H4 (cell line): ENCODE measurements at regions not wholly inside any gene's neighbourhood (a gene's known extent, or its start where the extent isn't known, plus 50 kb on each side); places are given as distances from the start of the nearest gene placed in this dataset.
"Not testable (repeated sequence)": the region's sequence is repeated elsewhere in the genome, so short reads cannot be mapped to it uniquely, and the experiment has no call there.

Source experiments
- DNase-seq: peaks from one replicate; pipeline ENCODE4 v3.0.0-alpha.2; 2015; ENCODE audit warnings: low spot score

DNA sequence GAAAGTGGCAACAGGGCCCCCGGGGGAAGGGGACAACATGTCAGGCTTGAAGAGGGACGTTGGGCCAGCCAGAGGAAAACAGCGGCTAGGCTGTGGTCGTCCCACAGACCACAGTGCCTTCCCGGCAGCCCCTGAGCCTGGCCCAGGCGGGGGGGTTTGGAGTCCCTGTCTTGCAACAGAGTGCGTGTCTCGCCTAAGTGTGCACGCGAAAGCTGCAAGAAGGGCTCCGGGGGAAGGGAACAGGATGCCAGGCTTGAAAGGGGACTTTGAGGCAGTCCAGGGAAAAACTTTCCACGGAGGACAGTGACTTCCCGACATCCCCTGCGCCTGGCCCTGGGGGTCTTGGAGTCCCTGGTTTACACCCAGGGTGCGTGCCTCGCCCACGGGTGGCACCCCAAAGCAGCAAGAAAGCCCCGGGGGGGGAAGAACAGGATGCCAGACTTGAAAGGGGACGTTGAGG lies 157.5 kb upstream of the ALG10B start:
- no peak for DNase-seq

DNA sequence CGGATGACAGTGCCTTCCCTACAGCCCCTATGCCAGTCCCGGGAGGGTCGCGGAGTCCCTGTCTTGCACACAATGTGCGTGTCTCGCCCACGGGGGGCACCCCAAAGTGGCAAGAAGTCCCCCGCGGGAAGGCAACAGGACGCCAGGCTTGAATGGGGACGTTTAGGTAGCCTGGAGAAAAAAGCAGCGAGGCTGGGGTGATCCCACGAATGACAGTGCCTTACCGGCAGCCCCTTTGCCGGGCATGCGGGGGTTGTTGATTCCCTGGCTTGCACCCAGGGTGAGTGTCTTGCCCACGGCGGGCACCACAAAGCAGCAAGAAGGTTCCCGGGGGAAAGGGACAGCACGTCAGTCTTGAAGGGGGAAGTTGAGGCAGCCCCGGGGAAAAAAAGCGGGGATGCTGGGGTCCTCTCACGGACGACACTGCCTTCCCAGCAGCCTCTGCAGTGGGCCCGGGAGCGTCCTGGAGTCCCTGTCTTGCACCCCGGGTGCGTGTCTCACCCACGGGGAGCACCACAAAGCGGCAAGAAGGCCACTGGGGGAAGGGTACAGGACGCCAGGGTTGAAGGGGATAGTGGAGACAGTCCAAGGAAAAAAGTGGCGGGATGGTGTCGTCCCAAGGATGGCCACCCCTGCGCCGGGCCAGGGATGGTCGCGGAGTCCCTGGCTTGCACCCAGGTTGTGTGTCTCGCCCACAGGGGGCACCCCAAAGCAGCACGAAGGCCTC lies 156.8 kb upstream of the ALG10B start:
- DNase-seq = no peak

DNA sequence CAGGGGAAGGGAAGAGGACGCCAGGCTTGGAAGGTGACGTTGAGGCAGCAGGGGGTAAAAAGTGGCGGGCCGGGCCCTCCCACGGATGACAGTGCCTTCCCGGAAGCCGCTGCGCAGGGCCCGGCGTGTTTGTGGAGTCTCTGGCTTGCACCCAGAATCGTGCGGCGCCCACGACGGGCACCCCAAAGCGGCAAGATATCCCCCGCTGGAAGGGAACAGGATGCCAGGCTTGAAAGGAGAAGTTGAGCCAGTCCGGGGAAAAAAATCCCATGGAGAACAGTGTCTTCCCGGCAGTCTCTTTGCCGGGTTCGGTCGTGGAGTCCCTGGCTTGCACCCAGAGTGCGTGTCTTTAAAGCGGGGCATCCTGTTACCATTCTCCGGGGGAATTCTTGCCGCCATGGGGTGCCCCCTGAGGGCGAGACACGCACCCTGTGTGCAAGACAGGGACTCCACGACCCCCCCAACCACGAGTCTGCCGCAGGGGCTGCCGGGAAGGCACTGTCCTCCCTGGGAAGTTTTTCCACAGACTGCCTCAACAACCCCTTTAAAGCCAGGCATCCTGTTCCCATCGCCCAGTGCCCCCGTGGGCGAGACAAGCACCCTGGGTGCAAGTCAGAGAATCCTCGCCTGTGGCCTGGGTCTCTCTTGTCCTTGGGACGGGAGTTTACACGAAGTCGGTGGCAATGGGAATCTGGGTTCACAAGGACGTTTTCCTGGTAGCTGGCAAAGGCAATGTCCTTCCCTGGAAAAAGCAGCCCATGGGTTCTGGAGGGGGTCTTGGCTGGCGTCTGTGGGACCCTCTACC lies 156.1 kb upstream of the ALG10B start:
- no peak for DNase-seq

DNA sequence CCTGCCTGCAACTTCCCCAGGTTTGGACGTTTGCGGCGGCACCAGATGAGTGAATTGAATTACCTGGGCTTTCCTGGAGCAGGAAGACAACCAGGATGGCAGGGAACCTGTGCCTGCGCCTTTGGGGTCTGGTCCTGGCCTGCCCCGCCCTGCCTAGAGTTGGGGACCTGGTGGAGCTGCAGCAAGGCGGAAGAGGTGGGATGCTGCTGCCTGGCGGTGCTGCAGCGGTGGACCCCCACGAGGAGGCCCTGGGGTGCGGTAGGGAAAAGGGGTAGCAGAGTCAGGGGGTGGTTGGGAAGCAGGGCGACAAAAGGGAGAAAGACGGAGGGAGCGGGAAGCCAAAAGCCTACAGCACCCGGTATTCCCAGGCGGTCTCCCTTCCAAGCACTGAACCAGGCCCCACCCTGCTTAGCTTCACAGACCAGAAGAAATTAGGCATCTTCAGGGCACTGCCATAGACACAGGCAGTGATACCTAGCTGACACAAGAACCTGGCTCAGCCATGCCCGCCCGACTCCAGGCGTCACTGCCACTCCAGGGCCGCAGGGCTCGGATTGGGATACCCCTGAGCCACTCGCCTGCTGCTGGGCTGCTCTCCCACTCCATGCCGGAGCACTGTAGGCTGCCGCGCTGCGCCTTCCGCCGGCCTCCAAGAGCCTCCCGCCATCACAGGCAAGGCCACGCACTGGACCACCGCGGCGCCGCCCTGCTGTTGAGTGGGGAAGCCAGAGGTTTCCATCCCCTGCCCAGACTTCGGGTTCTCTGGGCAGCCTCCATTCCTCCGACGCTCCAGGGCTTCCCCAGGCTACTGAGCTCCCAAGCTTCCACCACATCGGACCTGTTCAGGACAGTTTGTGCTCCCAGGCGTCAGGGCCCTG lies 155.2 kb upstream of the ALG10B start:
- no peak for DNase-seq

DNA sequence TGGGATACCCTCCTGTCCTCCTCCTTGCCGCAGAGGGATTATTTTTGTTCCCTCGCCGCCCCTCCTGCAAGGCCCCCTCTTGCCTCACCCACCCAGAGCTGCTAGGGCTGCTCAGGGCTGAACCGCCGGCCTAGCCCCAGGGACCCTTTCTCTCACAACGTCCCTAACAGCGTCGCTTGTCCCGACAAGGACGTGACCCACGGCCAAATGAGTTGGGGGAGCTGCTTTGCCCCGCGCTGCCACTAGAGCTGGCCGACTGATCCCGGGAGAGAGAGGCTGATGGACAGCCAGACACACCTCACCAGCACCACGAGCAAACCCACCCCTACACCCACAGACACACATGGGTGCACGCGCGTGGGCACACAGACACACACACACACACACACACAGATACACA lies 154.6 kb upstream of the ALG10B start:
- no peak for DNase-seq

DNA sequence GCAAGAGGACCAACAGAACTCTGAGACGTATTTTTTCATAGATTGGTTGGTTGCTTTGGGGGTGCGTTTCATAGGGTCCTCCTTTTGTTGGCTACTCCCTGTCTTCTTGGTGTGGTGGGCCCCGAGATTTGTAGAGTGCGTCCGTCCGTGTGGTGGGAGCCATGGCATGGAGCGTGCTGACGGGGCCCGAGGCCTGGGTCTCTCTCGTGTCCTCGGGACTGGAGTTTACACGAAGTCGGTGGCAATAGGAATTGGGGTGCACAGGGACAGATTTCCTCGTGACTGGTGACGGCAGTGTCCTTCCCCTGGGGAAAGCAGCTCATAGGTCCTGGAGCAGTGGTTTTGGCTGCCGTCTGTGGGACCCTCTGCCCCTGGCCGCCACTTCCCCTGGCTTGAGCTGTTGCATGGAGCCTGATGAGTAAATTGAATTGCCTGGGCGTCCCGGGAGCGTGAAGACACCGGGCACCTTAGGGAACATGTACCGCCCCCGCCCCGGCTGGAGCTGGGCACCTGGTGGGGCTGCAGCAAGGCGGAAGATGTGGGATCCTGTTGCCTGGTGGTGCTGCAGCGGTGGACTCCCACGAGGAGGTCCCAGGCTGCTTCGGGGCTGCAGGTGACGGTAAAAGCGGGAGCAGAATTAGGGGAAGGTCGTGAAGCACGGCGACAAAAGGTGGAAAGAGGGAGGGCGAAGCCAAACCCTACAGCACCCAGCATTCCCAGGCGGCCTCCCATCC lies 153.7 kb upstream of the ALG10B start:
- DNase-seq = no peak

DNA sequence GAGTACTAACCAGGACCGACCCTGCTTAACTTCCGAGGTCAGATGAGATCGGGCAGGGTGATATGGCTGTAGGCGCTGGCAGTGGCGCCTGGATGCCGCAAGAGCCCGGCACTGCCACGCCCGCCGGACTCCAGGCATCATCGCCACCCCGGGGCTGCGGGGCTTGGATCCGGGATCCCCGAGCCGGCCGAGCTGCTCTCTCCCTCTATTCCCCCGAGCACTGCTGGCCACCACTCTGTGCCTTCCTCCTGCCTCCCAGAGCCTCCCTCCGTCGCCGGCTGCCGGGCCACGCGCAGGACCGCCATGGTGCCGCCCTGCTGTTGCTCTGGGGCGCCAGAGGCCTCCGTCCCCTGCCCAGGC lies 153.2 kb upstream of the ALG10B start:
- DNase-seq = no peak

DNA sequence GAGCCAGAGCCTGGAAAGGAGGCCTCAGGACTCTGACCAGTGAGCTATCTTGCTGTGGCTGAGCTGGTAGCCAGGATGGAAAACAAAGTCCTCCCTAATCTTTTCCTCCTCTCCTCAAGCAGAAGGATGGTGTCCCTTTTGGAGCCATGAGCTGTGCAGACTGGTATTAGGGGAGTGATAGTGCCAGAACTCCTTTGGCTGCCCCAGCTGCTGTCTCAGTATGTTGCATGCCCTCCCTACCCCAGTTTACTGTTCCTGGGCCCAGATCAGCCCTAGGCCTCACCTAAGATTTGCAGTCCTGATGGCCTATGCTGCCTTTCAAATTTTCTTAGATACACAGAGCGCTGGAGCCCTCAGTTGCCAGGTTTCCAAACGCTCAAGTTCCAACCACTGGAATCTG lies 150.3 kb upstream of the ALG10B start:
- DNase-seq = no peak

DNA sequence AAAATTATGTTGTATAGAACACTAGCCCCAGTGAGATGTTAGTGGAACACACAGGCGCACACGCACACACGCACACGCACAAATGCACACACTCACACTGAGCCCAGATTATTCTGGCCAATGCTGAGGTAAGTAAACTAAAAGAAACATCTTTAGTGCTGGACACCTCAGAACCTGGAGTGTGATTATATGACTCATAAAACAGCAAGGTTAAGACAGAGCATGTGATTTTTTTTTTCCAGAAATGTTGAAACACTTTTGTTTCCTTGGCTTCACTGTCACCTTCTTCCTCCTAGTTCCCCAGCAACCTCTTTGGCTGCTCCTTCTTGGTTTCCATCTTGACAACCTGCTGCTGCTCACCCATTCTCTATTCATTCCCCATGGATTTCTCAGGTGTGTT lies 141.0 kb upstream of the ALG10B start:
- peak; percentile 30 for DNase-seq

DNA sequence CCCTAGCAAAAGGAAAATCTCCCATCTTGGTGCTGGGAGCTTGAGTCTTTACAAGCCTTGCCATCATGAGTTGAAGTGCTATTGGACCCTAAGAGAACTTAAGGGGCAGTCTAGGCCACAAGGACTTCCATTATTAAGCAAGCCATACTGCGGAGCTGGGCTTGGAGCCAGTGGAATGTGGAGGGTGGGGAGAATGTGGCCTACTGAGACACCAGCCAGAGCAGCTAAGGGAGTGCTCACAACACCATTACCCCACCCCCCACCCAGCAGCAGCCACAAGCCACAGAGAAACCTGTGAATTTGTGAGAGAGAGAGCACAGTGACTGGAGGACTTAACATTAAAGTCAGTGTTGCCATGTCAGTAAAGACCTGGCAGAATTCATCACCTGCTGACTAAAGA lies 133.0 kb upstream of the ALG10B start:
- DNase-seq = peak; percentile 79

DNA sequence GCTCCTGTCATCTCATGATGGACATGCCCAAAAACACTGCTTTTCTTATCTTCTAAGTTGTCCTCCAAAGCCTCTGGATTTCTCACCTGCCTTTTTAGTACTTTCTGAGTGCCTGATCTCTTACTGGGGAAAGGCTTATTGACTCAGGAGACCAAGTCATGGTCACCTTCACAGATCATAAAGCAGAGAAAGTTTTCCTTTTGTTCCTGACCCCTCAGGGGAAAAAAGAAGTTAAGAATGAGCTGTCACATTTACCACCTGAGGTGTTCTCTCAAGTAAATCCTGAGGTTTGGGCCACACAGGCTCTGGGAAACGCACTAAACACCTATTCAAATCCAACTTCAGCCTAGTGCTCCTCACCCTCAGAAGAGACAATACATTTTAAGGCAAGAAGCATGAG lies 119.3 kb upstream of the ALG10B start:
- DNase-seq = not testable (repeated sequence)

DNA sequence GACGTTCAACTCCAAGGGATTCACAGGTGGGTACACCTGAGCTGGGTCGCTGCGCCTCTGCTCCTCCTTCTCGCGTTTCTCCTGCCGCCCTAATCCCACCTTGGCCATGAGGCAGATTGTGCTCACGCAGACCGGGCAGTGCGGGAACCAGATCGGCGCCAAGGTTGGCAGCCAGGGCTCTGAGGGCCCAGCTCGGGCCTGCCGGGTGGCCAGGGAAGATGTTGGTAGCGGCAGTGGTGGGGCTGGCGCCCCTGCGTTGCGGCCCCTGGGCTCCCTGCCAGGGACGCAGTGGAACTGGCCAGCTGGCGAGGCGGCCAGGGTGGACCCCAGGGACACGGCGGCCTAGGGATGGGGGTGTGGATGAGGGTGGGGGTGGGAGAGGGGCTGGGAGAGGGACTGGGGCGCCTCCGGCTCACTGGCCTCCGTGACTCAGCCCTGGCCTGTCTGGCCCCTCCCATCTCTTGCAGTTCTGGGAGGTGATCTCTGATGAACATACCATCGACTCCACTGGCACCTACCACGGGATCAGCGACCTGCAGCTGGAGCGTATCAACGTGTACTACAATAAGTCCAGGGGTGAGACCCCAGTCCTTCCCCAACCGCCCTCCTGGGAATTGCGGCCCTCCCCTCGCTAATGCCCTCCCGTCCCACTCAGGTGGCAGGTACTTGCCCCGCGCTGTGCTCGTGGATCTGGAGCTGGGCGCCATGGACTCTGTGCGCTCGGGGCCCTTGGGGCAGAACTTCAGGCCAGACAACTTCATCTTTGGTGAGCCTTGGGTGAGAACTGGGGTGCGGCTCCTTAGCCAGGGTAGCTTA lies 114.9 kb upstream of the ALG10B start:
- DNase-seq = no peak

DNA sequence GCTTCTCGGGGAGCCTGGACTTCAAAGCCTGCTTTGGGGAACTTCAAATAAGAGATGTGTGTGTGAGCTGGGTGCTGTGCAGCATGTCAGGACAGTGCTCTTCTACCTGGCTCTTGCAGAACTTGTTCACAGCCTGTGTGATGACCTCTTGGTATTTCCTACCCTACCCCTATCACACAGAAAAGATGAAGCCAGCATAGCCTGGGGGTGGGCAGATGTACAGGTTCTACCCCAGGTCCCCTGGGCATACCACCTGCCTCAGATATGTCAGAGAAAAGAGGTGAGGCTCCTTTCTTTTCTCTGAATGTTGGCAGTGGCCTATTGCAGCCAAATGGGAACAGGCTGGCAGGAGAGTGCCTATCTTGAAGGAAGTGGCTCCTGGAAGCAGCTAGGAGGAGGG lies 111.7 kb upstream of the ALG10B start:
- DNase-seq = no peak

DNA sequence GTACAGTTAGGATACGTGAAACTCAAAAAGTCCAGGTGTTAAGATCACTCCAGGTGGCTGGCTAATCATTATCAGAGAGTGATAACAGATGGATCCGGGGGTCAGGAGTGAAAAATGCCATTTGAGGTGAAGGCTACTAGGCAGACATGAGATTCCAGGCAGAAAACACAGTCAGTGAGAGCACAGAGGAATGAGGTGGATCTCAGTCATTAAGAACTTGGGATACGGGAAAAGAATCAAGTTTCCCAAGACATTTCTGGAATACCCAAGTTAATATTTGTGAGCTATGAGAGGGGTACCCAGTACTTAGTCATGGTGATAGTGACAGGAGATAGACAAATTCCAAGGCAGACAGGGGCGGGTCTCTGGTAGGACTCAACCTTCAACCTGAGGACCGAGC lies 94.6 kb upstream of the ALG10B start:
- no peak for DNase-seq

DNA sequence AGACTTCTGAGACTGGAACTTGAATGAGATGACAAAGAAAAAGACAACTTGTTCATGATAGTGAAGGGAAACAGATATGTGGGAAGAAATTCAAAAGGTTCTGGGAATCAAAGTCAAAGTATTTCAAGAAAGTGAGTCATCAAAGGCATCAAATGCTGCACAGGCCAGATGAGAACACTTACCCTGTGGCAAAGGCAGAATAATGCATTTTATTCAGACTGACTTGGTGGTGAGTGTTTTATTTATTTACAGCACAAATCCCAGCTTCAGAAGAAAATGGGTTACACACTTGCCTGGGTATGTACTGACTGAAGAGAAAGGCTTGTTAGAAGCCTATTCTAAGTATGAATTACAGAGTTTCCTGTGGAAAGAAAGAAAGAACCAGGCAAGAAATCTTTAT lies 78.2 kb upstream of the ALG10B start:
- DNase-seq = peak; percentile 36

DNA sequence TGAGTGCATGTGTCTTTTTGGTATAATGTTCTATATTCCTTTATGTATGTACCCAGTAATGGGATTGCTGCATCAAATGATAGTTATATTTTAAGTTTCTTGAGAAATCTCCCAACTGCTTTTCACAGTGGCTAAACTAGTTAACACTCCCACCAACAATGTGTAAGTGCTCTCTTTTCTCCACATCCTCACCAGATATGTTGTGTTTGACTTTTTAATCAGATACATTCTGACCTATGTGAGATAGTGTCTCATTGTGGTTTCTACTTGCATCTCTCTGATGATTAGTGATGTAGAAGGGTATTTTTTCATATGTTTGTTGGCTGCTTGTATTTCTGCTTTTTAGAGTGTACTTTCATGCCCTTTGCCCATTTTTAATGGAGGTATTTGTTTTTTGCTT lies 62.8 kb upstream of the ALG10B start:
- no peak for DNase-seq

DNA sequence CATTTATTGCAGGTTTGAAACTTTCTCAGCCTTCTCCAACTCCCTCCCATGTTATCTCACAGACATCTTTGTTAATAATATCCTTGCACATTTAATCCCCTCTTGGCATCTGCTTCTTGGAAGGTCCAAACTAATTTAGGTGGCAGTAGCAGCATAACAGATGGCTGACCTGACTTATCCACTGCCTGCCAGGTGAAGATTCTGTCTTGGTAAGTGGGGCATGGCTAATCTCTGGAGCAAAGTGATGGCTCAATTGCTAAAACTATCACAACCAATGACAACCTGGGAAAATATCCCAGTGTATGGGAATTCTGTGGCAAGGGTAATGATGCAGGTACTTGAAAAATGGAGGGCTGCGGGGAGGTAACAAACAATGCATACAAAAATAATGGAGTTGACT lies 58.2 kb upstream of the ALG10B start:
- DNase-seq = no peak
